H9 (cell line): ENCODE measurements at regions not wholly inside any gene's neighbourhood (a gene's known extent, or its start where the extent isn't known, plus 50 kb on each side); places are given as distances from the start of the nearest gene placed in this dataset.

Source experiments
- DNase-seq: peaks from one replicate; pipeline ENCODE4 v3.0.0-alpha.2; 2017
- H2AFZ ChIP-seq: one replicate; pipeline ENCODE4 v1.6.1; 2013; ENCODE audit warnings: mild to moderate bottlenecking, low read length, control low read depth, moderate library complexity
- H2AK5ac ChIP-seq: 2 replicates; pipeline ENCODE4 v1.6.1; 2013; ENCODE audit warnings: low read length, control low read depth, mixed read lengths; ENCODE audit not compliant: insufficient read length
- H2BK120ac ChIP-seq: one replicate; pipeline ENCODE4 v1.6.1; 2013; ENCODE audit warnings: low read depth, mild to moderate bottlenecking, low read length, control low read depth, inconsistent platforms; ENCODE audit not compliant: poor library complexity, severe bottlenecking
- H2BK12ac ChIP-seq: 2 replicates; pipeline ENCODE4 v1.6.1; 2013; ENCODE audit warnings: low read length, control low read depth, mixed read lengths, low read depth; ENCODE audit not compliant: insufficient read length
- H2BK15ac ChIP-seq: 2 replicates; pipeline ENCODE4 v1.6.1; 2013; ENCODE audit warnings: low read depth, low read length, control low read depth
- H2BK20ac ChIP-seq: one replicate; pipeline ENCODE4 v1.6.1; 2013; ENCODE audit warnings: low read depth, mild to moderate bottlenecking, low read length, control low read depth, inconsistent platforms; ENCODE audit not compliant: poor library complexity, severe bottlenecking
- H2BK5ac ChIP-seq: 2 replicates; pipeline ENCODE4 v1.6.1; 2013; ENCODE audit warnings: low read length, control low read depth, mixed read lengths; ENCODE audit not compliant: insufficient read length
- H3K14ac ChIP-seq: 2 replicates; pipeline ENCODE4 v1.6.1; 2013; ENCODE audit warnings: low read length, control low read depth; ENCODE audit not compliant: insufficient read depth
- H3K18ac ChIP-seq: 2 replicates; pipeline ENCODE4 v1.6.1; 2013; ENCODE audit warnings: low read depth, mild to moderate bottlenecking, mixed read lengths, low read length, control low read depth; ENCODE audit not compliant: insufficient read length
- H3K23ac ChIP-seq: 2 replicates; pipeline ENCODE4 v1.6.1; 2013; ENCODE audit warnings: low read length, control low read depth, mixed read lengths, low read depth; ENCODE audit not compliant: insufficient read length
- H3K23me2 ChIP-seq: 2 replicates; pipeline ENCODE4 v1.6.1; 2013; ENCODE audit warnings: low read depth, mild to moderate bottlenecking, mixed read lengths, low read length, control low read depth; ENCODE audit not compliant: insufficient read length, poor library complexity, severe bottlenecking
- H3K27ac ChIP-seq: 2 replicates; pipeline ENCODE4 v1.5.1; 2013; ENCODE audit warnings: low read length, control low read depth, mixed read lengths, low read depth; ENCODE audit not compliant: insufficient read length
- H3K27me3 ChIP-seq: 2 replicates; pipeline ENCODE4 v1.6.1; 2013; ENCODE audit warnings: low read length, control low read depth, inconsistent platforms; ENCODE audit not compliant: insufficient read depth
- H3K4ac ChIP-seq: 2 replicates; pipeline ENCODE4 v1.6.1; 2013; ENCODE audit warnings: low read depth, mild to moderate bottlenecking, control low read depth, inconsistent platforms, low read length, moderate library complexity
- H3K4me1 ChIP-seq: 2 replicates; pipeline ENCODE4 v1.6.1; 2013; ENCODE audit warnings: low read length, control low read depth, inconsistent platforms; ENCODE audit not compliant: insufficient read depth
- H3K4me2 ChIP-seq: 2 replicates; pipeline ENCODE4 v1.6.1; 2013; ENCODE audit warnings: low read length, control low read depth, mixed read lengths; ENCODE audit not compliant: insufficient read length, insufficient read depth
- H3K56ac ChIP-seq: 2 replicates; pipeline ENCODE4 v1.6.1; 2013; ENCODE audit warnings: low read depth, mild to moderate bottlenecking, mixed read lengths, low read length, control low read depth; ENCODE audit not compliant: insufficient read length
- H3K79me1 ChIP-seq: 2 replicates; pipeline ENCODE4 v1.6.1; 2013; ENCODE audit warnings: low read depth, mild to moderate bottlenecking, moderate library complexity, low read length, control low read depth, inconsistent platforms; ENCODE audit not compliant: insufficient read depth, poor library complexity, severe bottlenecking
- H3K79me2 ChIP-seq: 2 replicates; pipeline ENCODE4 v1.6.1; 2013; ENCODE audit warnings: low read length, control low read depth, inconsistent platforms; ENCODE audit not compliant: insufficient read depth
- H3K9ac ChIP-seq: 2 replicates; pipeline ENCODE4 v1.6.1; 2013; ENCODE audit warnings: low read length, control low read depth, mixed read lengths; ENCODE audit not compliant: insufficient read length; ENCODE audit errors: extremely low read depth
- H3K9me3 ChIP-seq: one replicate; pipeline ENCODE4 v1.6.1; 2013; ENCODE audit warnings: low read depth, low read length, inconsistent platforms; ENCODE audit not compliant: control insufficient read depth
- H3T11ph ChIP-seq: one replicate; pipeline ENCODE4 v1.6.1; 2013; ENCODE audit warnings: mild to moderate bottlenecking, low read length, control low read depth, inconsistent platforms
- H4K20me1 ChIP-seq: one replicate; pipeline ENCODE4 v1.6.1; 2013; ENCODE audit not compliant: control insufficient read depth, insufficient read length, insufficient read depth
- H4K5ac ChIP-seq: 2 replicates; pipeline ENCODE4 v1.6.1; 2013; ENCODE audit warnings: low read depth, mild to moderate bottlenecking, mixed read lengths, low read length, control low read depth; ENCODE audit not compliant: insufficient read length
- H4K8ac ChIP-seq: replicated peaks from 2 replicates; pipeline ENCODE4 v1.6.1; 2013; ENCODE audit warnings: low read length, control low read depth, mixed read lengths, low read depth; ENCODE audit not compliant: insufficient read length
- H4K91ac ChIP-seq: 2 replicates; pipeline ENCODE4 v1.6.1; 2013; ENCODE audit warnings: low read depth, mild to moderate bottlenecking, moderate library complexity, mixed read lengths, low read length, control low read depth; ENCODE audit not compliant: insufficient read length
- H3K27ac Mint-ChIP-seq, 3 experiments: 2 replicates in 2 of 3; 3 replicates in 1 of 3; pipeline ENCODE4 v1.8.0; 2020 to 2021; ENCODE audit warnings: mixed read lengths in 3 of 3, mild to moderate bottlenecking in 1 of 3, moderate library complexity in 1 of 3
- H3K27me3 Mint-ChIP-seq: 2 replicates; pipeline ENCODE4 v1.8.0; 2021; ENCODE audit warnings: low read depth, mild to moderate bottlenecking, moderate library complexity, mixed read lengths
- H3K36me3 Mint-ChIP-seq, 3 experiments: 2 replicates in 2 of 3; 3 replicates in 1 of 3; pipeline ENCODE4 v1.8.0; 2020 to 2021; ENCODE audit warnings: low read depth in 3 of 3, mixed read lengths in 3 of 3; ENCODE audit not compliant: insufficient read depth in 1 of 3
- H3K4me1 Mint-ChIP-seq, 2 experiments: 2 replicates each; pipeline ENCODE4 v1.8.0; 2020; ENCODE audit warnings: mixed read lengths in 2 of 2
- H3K4me3 Mint-ChIP-seq, 2 experiments: 2 replicates in 1 of 2; 3 replicates in 1 of 2; pipeline ENCODE4 v1.8.0; 2020 to 2021; ENCODE audit warnings: mild to moderate bottlenecking in 2 of 2, mixed read lengths in 2 of 2, moderate library complexity in 1 of 2
- H3K9me3 Mint-ChIP-seq, 2 experiments: 2 replicates in 1 of 2; 3 replicates in 1 of 2; pipeline ENCODE4 v1.8.0; 2020; ENCODE audit warnings: mild to moderate bottlenecking in 2 of 2, mixed read lengths in 2 of 2, moderate library complexity in 1 of 2
- CTCF ChIP-seq: fragments of 200-600 bp; sonication (generic); conservative IDR thresholded peaks from 3 replicates; pipeline ENCODE4 v1.8.0; 2021; ENCODE audit warnings: antibody characterized with exemption, mild to moderate bottlenecking
- WGBS: extraction: QIAGEN DNeasy Blood & Tissue Kit; methylation state at CpG from one replicate; pipeline ENCODE4 v1.1.7; 2013; ENCODE audit warnings: missing lambda C conversion rate, low lambda C conversion rate, mixed read lengths; ENCODE audit not compliant: insufficient read length; ENCODE audit errors: extremely low coverage; 5-methylcytosine and 5-hydroxymethylcytosine counted together

DNA sequence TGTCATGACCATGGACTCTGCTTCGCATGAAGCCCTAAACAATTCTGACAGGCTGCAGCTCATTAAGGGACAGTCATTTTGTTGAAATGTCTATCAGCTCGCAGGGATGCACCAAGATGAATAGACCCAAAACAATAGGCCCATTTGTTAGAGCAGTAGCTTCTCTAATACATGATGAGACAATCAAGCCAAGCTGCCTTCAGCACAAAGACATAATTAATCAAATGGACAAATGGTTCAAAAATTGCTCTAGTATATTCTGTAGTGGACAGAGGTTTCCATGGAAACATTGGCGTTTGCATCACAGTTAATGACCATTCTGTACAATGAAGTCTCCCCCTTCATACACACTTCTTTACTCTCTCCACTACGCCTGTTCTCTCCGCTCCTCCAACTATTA, 274.6 kb downstream of the ANXA1 start:
- H3K4me3 Mint-ChIP-seq: no peak overlapping the region
- Histone ChIP-seq H3K79me2 (no peaks in the 10 kb centered on the region), H3K27ac (no peak overlapping the region), H3T11ph (no peak overlapping the region), H3K4me2 (no peak overlapping the region), H3K18ac (no peak overlapping the region), H2BK120ac (no peak overlapping the region), H2BK20ac (no peak overlapping the region), H3K27me3 (no peaks in the 10 kb centered on the region), H3K4ac (no peak overlapping the region), H3K23me2 (no peaks in the 10 kb centered on the region), H3K14ac (no peak overlapping the region), H2BK5ac (no peak overlapping the region), H3K56ac (no peak overlapping the region), H3K9ac (no peak overlapping the region), H4K20me1 (no peaks in the 10 kb centered on the region), H2AK5ac (no peak overlapping the region), H4K91ac (no peak overlapping the region), H4K5ac (no peak overlapping the region), H3K9me3 (no peaks in the 10 kb centered on the region), H3K4me1 (no peaks in the 10 kb centered on the region), H2BK15ac (no peak overlapping the region), H3K23ac (no peak overlapping the region), H4K8ac (no peak overlapping the region), H2AFZ (no peak overlapping the region), H3K79me1 (no peaks in the 10 kb centered on the region), H2BK12ac (no peak overlapping the region)
- H3K27ac Mint-ChIP-seq: no peak overlapping the region
- TF ChIP-seq CTCF: no peak
- H3K36me3 Mint-ChIP-seq: no peaks in the 10 kb centered on the region
- H3K9me3 Mint-ChIP-seq: no peaks in the 10 kb centered on the region; a peak in 1 of 5 replicates
- DNase-seq: no peak
- no peaks in the 10 kb centered on the region for H3K27me3 Mint-ChIP-seq
- WGBS: no CpG with 5 or more reads among the region's 5 CpGs
- no peaks in the 10 kb centered on the region for H3K4me1 Mint-ChIP-seq
